SK-N-MC (cell line): ENCODE measurements at regions not wholly inside any gene's neighbourhood (a gene's known extent, or its start where the extent isn't known, plus 50 kb on each side); places are given as distances from the start of the nearest gene placed in this dataset.

Experiments
- DNase-seq: peaks from one replicate; pipeline ENCODE4 v3.0.0-alpha.2; 2011; ENCODE audit warnings: low read depth, low spot score
- H3K27ac ChIP-seq: fragments of 200-600 bp; sonication (generic); 2 replicates; pipeline ENCODE4 v1.5.1; 2016; ENCODE audit warnings: mixed run types
- H3K36me3 ChIP-seq: fragments of 200-600 bp; sonication (generic); 2 replicates; pipeline ENCODE4 v1.6.1; 2017; ENCODE audit warnings: antibody characterized with exemption, low read length, mixed read lengths; ENCODE audit not compliant: insufficient read depth
- H3K4me3 ChIP-seq: fragments of 200-600 bp; sonication (generic); 2 replicates; pipeline ENCODE4 v1.5.1; 2016
- H3K9ac ChIP-seq: fragments of 200-600 bp; sonication (generic); 2 replicates; pipeline ENCODE4 v1.8.0; 2017; ENCODE audit warnings: mixed run types, mixed read lengths; ENCODE audit not compliant: insufficient read length
- H3K9me3 ChIP-seq: fragments of 200-600 bp; sonication (generic); 2 replicates; pipeline ENCODE4 v1.6.1; 2017; ENCODE audit warnings: low read depth, mild to moderate bottlenecking, antibody characterized with exemption, low read length, moderate library complexity, mixed read lengths
- EZH2 ChIP-seq: fragments of 200-600 bp; sonication (generic); IDR thresholded peaks from one replicate; pipeline ENCODE4 v1.6.1; 2017; ENCODE audit warnings: antibody characterized with exemption
- FOXP2 ChIP-seq: optimal IDR thresholded peaks from 2 replicates; pipeline ENCODE3; 2011; ENCODE audit warnings: mild to moderate bottlenecking, moderate library complexity; ENCODE audit not compliant: insufficient read depth; ENCODE audit errors: extremely low read length, control extremely low read depth
- POLR2AphosphoS5 ChIP-seq: IDR thresholded peaks from 2 replicates; pipeline ENCODE4 v1.6.1; 2012; ENCODE audit warnings: mild to moderate bottlenecking, low read depth, low read length, borderline replicate concordance

DNA sequence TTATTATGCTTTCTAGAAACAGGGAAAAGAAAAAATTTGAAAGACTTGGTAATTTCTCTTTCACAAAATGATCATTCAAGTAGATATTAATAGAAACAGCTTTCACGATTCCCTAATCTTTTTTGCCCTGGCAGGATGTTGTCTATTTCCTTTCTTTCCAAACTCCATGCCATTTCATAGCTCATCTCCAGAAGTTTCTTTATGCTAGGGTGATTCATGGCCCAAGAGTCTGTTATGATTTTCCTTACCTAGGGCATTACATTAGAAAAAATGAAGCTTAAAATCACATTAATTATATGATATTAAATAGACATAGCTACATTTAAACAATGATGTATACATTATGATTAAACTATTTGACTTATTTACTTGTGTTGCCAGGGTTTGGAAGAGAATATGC, 762.1 kb downstream of the LTN1 start:
- no peak overlapping the region for H3K27ac ChIP-seq
- H3K9me3 ChIP-seq = no peaks in the 10 kb centered on the region
- no peak overlapping the region for H3K9ac ChIP-seq
- no peaks in the 10 kb centered on the region for H3K36me3 ChIP-seq
- DNase-seq = no peak
- TF ChIP-seq EZH2 = no peak
- TF ChIP-seq FOXP2 = no peak
- no peak for TF ChIP-seq POLR2AphosphoS5
- H3K4me3 ChIP-seq = no peak overlapping the region

DNA sequence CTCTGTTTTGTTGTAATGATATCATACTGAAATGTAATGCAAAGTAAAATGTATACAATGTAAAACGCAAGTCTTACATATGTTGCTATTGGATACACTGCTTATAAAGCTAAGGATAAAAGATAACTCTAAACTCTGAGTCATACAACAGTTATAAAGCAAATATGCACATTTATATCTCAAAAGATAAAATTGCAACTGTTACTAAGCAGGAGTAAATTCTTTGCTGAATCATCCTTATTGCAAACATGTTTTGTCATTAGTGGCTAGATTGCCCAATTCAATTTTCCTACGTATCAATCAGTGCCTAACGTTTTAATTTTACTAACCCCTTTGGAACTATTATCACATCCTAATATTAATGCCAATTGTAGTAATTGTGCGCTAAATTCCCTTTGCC, 762.9 kb downstream of the LTN1 start:
- no peak overlapping the region for H3K9ac ChIP-seq
- no peak for DNase-seq
- H3K4me3 ChIP-seq = no peak overlapping the region
- no peaks in the 10 kb centered on the region for H3K36me3 ChIP-seq
- H3K27ac ChIP-seq = no peak overlapping the region
- H3K9me3 ChIP-seq = no peaks in the 10 kb centered on the region
- TF ChIP-seq POLR2AphosphoS5 = no peak
- TF ChIP-seq FOXP2 = no peak
- no peak for TF ChIP-seq EZH2

DNA sequence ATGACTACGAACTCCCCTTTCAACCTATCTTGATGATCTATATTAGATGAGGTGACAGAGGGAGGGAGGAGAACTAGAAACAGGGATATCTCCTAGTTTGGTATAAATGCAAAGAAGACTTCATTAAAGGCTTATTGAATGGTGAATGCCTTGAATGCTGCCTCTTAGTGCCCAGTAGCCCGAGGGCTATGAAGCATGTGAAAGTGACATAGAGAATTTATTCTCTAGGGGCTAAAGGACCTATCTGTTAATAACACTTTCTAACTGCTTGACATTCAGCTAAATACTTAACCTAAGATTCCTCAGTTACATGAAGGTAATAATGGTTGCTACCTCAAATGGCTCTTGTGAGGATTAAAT, 764.1 kb downstream of the LTN1 start:
- H3K4me3 ChIP-seq = no peak overlapping the region
- H3K9me3 ChIP-seq = no peaks in the 10 kb centered on the region
- no peak overlapping the region for H3K27ac ChIP-seq
- no peak for TF ChIP-seq EZH2
- no peak for TF ChIP-seq POLR2AphosphoS5
- TF ChIP-seq FOXP2 = no peak
- no peak overlapping the region for H3K9ac ChIP-seq
- H3K36me3 ChIP-seq = no peaks in the 10 kb centered on the region
- no peak for DNase-seq

DNA sequence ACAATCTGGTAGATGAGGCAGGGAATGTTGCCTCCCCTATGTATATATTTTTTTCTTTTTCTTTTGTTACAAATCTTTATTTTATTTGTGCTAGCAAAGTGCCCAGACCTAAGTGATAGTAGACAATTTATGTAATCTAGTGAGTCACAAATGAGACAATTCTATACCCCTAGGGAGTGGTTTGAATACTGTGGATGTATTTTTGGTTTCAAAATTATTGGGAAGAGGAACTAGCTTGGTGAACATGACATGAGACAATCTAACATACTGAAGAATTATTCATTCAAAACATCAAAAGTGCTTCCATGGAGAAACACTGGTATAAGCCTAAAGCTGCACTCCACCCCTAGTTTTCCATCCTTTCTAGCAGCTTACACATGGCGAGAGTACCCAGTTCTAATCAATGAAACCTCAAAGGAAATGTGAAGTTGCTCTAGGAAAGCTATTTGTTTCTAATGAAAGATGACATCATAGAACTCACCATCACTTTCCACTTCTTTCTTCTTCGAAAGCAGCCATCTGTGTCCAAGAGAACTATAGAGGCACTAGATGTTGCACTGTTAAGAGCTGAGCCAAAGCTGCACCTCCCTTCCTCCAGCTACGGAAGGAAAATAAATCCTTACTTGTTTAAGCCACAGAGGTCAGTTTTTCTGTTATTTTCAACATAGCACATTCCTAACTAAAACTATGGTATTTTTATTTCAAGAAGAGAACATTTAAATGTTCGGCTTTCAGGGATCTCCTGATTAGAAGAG, 764.6 kb downstream of the LTN1 start:
- TF ChIP-seq FOXP2 (no peak), EZH2 (no peak), POLR2AphosphoS5 (no peak)
- Histone ChIP-seq H3K9me3 (no peaks in the 10 kb centered on the region), H3K36me3 (no peaks in the 10 kb centered on the region), H3K27ac (no peak overlapping the region), H3K4me3 (no peak overlapping the region), H3K9ac (no peak overlapping the region)
- DNase-seq = no peak

DNA sequence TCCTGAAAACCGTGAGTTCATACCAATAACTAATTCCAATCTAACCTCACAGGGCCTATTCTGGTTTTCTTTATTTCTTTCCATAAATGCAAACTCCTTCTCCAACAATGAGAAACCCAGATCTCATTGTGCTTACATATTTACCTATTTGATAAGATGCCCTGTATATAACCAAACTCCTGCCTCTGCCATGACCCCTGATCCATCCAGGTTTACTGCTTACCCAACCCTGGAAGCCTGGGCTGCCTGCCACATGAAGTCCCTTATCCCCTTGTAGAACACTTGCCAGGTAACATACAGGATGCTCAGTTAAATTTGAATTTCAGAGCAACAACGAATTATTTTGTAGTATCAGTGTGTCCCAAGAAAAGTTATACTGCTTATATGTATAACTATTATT, 766.1 kb downstream of the LTN1 start:
- H3K27ac ChIP-seq = no peak overlapping the region

DNA sequence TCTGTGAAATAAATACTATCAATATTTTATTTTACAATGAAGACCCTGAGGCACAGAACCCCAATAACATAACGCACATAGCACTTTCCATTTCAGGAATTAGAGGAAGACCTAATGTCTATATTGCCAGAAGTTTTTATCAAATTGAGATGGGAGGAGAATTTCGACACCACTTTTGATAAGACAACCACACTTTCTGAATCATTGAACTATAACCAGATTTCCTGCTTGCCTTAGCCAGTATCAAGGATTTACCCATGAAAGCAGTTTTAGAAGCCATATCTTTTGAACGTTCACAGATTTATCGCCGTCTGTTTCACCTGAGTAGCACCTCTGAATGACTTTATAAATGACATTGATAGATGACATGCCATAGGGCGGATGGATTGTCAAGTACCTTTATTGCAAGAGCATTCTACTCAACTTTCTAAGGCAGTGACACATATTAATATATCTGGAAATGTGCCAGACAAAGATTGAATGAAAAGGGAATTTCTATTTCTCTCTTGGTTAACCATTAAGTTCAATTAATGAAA, 768.4 kb downstream of the LTN1 start:
- Histone ChIP-seq H3K9ac (no peak overlapping the region), H3K4me3 (no peak overlapping the region), H3K27ac (no peak overlapping the region), H3K36me3 (no peaks in the 10 kb centered on the region), H3K9me3 (no peaks in the 10 kb centered on the region)
- TF ChIP-seq FOXP2 (no peak), EZH2 (no peak), POLR2AphosphoS5 (no peak)
- DNase-seq = no peak

More for the DNA sequence above, 766.1 kb downstream of the LTN1 start:
- Histone ChIP-seq H3K4me3 (no peak overlapping the region), H3K36me3 (no peaks in the 10 kb centered on the region), H3K9me3 (no peaks in the 10 kb centered on the region), H3K9ac (no peak overlapping the region)
- DNase-seq = no peak
- no peak for TF ChIP-seq POLR2AphosphoS5
- no peak for TF ChIP-seq FOXP2
- no peak for TF ChIP-seq EZH2

DNA sequence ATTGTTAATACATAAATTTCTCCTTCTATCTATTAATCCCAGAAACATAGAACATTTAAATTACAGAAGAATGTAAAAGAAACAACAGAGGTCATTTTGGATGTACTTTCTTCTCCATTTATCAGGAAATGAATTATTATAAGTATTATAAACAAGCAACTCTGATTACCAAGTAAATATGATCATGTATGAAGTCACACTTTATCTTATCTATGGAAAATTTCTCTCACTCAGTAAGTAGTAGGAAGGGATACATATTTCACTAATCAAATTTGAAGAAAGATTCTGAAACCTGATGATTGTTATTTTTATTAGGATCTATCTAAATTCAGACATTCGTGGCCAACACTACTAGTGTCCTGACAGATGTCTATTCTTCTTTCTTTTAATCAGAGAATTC, 770.7 kb downstream of the LTN1 start:
- Histone ChIP-seq H3K36me3 (no peaks in the 10 kb centered on the region), H3K9ac (no peak overlapping the region), H3K9me3 (no peaks in the 10 kb centered on the region), H3K27ac (no peak overlapping the region), H3K4me3 (no peak overlapping the region)
- DNase-seq = no peak
- TF ChIP-seq POLR2AphosphoS5 (no peak), FOXP2 (no peak), EZH2 (no peak)

DNA sequence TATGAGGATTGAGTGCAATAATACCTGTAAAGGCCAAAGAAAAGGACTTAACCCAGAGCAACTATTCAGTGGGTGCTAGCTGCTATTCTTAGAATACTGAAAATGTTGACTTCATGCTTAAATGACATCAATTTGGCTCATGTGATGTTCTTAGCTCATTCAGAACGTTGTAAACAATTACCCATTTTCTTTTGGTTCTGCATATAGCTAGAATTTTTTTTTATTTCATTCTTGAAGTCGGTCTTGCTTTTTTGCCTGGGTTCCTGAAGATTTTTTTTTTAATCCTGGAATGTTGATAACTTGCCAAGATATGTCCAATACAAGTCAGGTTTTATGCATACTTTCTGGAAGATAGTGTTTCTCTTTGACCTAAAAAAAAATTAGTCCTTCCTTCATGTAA, 772.0 kb downstream of the LTN1 start:
- Histone ChIP-seq H3K27ac (no peak overlapping the region), H3K9ac (no peak overlapping the region), H3K36me3 (no peaks in the 10 kb centered on the region), H3K4me3 (no peak overlapping the region), H3K9me3 (no peaks in the 10 kb centered on the region)
- DNase-seq = no peak
- TF ChIP-seq FOXP2 (no peak), POLR2AphosphoS5 (no peak), EZH2 (no peak)

DNA sequence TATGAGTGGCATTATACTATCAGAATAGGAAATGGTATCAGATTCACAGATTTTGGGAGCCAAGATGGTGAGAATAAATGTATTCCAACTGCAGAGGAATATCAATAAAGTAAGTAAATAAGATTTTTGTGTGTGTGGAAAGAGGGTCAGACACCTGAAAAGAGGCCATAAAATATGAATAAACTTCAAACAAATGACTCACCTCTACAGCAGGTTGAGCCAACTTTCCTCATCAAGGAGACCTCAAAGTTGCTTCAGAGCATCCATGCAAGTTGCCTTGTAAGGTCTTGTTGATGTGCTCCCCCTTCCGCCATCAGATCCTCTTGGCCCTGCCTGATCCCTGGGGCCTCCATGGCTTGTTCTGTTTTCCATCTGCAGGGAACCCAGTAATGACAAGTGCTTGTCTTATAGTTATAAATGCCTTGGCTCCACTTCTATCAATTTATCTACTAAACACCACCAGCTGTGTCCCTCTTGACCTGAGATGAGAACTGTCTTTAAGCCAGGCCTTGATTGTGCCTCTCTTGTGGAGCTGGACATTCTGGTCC, 775.6 kb downstream of the LTN1 start:
- Histone ChIP-seq H3K4me3 (no peak overlapping the region), H3K9ac (no peak overlapping the region), H3K9me3 (no peaks in the 10 kb centered on the region), H3K27ac (no peak overlapping the region), H3K36me3 (no peaks in the 10 kb centered on the region)
- DNase-seq = no peak
- TF ChIP-seq POLR2AphosphoS5 = no peak
- TF ChIP-seq EZH2 = no peak
- TF ChIP-seq FOXP2 = no peak
